HL-60/S4 treated with phorbol 12-myristate 13-acetate at 8.2 ng/mL for 4 days and 3 days (cell line): ENCODE measurements at regions not wholly inside any gene's neighbourhood (a gene's known extent, or its start where the extent isn't known, plus 50 kb on each side); places are given as distances from the start of the nearest gene placed in this dataset.
"Not testable (repeated sequence)": the region's sequence is repeated elsewhere in the genome, so short reads cannot be mapped to it uniquely, and the experiment has no call there.

ENCODE experiments used
- in situ Hi-C: fragments of 300-500 bp; cut with MboI; formaldehyde crosslinking; loops from 2 replicates; pipeline ENCODE4 v1.15.0; 2022; ENCODE audit warnings: low sequenced_read_pairs

DNA sequence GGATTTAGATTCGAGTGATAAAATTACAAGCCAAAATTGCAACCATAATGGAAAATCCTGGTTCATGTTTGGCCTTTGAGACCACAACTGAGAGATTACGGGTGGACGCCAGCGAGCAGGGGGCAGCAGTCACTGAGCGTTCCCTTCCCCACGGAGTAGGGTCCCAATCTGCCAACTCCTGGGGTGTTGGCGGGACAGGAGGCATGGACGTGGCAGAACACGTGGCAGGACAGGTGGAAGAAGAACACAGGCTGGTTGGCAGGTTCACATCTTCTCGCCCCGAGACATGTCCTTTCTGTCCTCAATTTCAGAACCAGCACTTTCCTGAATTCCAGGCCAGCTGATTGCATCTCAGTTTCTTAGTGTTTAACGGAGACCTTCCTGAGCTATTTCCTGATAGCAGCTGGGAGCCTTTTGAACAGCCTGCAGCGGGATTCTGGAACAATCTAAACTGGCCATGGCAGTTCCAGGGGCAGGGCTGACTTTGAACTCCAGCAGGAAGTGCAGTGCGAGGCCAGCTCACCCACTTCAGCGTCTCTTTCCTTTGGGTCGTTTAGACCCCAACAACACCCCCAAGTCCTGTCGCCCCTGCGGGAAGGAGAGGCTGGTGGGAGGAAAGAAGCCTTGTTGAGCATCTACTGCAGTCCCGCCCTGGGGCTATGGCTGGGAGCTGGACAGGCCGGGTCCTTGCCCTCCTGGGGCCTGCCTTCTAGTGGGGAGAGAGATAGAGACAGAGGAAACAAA is 159.1 kb upstream of the FOXF1 start:
- in situ Hi-C loops = no loop called here

DNA sequence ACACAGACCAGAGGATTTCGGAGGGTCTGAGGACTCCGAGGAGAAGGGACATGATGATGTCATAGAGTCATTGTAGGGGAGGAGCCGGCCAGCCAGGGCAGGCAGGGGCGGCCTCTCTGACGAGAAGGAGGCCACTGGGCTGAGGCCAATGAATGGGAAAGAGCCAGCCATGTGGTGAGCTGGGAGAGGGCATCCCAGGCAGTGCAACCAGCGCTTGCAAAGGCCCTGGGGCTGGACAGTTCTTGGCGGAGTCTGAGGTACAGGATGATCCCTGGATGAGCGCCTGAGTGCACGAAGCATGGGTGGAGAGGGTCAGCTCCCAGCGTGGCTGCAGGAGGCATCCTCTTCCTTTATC is 158.6 kb upstream of the FOXF1 start:
- in situ Hi-C loops = not testable (repeated sequence)

DNA sequence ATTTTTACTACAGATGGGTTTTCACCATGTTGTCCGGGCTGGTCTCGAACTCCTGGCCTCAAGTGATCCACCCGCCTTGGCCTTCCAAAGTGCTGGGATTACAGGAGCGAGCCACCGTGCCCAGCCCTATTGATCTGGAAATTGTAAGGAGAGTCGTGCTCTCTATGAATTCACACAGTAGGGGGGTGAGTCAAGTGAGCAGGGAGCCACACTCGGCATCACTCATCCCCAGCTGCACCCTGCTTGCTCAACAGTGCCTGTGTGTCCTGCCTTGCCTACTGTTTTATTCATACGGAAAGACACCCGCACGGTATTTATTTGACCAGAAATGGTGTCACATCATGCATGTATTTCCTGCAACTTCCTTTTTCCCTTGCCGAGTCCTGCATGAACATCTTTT is 157.2 kb upstream of the FOXF1 start:
- in situ Hi-C loops = no loop called here

DNA sequence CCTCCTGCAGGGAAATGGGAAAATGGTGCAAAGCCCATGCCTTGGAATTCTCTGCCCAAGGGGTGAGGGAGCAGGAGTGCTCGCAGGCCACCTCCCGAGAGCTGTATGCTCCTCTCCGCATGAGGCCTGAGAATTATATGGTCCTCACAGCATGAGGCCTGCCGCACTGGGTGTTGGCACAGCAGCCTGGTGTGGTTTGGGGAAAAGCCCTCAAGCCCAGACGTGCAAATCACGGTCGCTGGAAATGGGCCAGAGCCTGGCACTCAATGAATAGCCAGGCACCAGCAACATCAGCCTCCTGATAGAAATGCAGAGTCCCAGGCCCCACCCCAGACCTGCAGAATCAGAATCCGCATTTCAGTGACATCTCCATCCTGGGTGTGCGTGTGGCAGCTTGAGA is 156.4 kb upstream of the FOXF1 start:
- in situ Hi-C loops = no loop called here

DNA sequence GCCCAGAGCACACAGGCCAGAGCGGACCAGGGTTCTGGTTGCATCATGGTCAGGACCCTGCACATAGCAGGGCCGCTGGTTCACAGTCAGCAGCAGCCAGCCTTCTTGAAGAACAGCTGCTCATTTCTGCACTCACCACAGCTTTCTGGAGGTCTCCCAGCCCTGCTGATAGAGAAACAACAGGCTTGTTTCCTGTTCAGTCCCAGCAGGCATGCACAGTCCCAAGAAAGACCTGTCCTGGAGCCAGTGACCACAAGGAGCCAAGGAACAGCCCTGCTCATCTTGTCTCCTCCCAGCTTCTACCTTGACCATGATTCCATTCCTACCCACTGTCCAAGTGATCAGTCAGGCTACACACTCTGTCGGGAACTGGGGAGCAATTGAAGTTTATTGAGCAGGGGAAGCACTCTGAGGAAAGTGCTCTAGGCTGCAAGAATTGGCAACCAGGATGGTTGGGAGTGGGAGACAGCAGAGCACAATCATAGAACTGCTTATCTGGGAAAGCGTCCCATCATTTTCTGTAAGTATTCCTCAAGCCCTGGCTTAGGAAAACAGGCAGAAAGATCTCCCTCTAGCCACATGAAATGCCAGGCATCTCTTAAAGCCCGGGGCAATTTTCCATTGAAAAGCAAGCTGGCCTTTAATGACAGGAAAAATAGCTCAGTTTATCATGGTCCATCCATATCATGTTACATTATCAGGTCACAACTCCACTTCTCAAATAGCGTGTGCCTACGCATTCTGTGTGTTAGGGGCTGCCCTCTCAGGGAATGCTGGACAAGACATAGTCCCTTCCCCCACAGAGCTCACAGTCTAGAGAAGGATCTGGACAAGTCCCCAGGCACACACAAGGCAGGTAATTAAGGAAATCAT is 155.4 kb upstream of the FOXF1 start:
- in situ Hi-C loops = no loop called here

DNA sequence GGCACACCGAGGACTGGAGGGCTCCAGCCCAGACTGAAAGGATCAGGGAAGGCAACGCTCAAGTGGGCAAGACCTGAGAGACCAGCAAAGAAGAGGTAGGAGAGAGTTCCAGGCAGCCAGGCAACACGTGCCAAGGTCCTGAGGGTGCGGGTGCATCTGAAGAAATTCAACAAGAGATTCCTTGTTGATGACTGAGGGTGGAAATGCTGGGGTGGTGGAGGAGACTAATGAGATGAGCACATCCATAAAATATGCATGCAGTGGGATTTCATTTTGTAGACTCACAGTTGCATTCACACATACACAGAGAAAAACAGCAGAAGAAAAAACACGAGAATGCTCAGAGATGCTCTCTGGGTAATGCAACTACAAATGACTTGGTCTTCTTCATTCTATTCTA is 154.8 kb upstream of the FOXF1 start:
- in situ Hi-C loops = no loop called here

DNA sequence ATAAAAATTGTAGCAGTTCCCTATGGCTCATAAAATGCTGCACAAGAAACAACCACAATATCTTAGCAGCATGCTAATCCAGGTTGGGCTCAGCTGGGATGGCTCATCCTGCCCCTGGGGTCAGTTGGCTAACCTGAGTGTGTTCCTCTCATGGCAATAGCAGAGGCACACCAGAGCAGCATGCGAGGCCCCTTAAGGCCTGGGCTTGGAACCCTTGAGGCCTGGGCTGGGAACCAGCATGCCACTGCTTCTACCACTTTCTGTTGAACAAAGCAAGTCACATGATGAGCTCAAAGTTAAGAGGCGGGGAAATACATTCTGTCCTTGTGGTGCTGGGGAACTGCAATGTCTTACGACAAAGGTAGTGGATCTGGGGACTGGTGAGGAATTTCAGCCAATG is 154.4 kb upstream of the FOXF1 start:
- in situ Hi-C loops = no loop called here

DNA sequence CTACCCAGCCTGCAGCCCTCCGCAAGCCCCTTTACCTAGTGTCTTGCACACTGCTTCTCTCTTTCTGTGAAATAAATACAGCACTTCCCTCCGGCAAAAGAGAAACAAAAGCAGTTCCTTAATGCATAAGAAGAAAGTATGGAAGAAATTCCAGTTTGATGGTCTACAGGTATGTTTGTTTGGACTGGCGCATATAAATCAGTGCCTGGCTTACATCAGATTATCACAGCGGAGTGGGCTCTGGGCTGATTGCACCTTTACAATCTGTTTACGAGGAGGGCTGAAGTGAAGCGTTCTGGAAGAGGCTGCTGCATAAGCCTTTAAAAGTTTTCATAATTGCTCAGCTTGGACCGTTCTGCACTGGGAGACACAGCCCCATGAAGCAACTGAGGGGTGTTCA is 153.5 kb upstream of the FOXF1 start:
- in situ Hi-C loops = no loop called here

DNA sequence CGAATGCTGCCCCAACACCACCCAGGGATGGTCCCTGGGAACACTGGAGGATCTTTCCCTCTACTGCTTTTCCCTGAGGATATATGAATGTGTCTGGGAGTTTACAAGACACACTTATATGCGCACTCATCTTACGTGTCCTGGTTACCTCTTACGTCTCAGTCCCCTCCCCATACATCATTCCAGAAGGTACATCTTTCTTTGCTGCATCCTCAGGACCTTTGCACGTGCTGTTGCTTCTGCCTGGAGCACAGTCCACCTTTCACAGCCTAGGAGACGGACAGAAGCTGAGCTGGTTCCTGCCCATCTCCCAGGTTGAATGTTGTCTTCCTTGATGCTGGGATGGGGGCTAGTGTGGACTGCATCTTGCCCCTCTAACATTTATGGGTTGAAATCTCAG is 153.0 kb upstream of the FOXF1 start:
- in situ Hi-C loops = no loop called here

DNA sequence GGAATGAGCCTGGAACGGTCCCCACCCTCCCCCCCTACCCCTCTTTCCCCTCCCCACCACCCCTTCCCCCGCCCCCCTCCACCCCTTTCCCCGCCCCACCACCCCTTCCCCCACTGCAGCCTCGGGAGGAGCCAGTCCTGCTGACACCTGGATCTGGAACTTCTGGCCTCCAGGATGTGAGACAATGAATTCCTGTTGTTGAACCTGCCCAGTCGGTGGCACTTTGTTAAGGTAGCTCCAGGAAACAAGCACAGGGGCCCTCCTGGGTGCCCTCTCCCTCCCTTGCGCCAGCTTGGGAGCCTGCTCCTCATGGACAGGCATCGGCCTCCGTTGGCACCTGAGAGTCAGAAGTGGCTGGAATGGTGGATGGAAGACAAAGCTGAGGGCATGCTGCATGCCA is 152.4 kb upstream of the FOXF1 start:
- in situ Hi-C loops = no loop called here

DNA sequence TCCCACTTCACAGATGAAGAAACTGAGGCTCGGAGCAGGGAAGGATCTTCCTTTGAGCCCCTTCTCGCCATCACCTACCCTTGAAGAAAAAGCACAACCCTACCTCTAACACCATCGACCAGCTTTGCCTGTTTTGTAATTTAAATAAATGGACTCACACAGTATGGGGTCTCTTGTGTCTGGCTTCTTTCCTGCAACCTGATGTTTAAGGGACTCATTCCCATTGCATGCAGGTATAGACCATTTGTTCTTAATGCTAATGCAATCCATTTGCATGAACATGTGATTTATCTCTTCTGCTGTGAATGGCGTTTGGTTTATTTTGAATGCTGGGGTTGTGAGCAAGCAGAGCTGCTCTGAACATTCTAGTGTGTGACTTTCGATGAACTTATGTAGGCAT is 150.8 kb upstream of the FOXF1 start:
- in situ Hi-C loops = no loop called here

DNA sequence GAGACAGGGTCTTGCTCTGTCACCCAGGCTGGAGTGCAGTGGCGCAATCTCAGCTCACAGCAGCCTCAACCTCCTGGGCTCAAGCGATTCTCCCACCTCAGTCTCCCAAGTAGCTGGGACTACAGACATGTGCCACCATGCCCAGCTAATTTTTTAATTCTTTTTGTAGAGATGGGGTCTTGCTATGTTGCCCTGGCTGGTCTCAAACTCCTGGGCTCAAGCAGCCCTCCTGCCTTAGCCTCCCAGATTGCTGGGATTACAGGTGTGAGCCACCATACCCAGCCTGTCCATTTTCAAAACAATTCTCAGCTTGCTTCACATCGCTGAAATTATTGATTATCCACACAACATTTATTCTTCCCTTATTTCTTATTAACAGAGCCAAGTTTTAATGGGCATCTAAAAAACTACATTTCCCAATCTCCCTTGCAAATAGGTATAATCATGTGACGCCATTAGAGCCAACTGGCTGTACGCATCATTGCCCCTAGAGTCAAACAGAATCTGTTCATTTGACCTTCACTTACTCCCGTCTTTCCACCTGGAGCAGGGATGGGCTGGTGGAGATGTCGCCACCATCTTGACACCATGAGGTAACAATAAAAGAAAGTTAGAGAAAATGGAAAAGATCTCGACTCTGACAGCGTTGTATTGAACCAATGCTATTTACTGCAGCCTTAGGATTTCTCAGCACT is 148.0 kb upstream of the FOXF1 start:
- in situ Hi-C loops = no loop called here

DNA sequence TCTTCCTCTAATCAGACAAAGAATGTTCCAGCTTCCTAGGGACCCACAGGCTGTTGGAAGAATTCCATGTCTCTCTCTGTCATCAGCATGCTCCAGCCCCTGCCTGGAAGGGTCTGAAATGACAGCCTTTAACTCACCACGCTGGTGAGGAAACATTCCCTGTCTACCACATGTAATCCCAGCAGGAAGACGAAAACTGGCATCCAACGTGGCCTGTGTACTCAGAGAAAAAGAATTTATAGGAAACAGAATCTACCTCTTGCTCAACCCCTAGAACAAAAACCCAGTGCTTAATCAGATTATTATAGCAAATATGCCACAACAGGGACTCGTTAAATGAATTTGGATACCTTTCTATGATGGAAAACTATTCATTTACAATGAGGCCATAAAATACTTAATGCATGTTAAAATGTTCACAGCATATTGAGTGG is 147.3 kb upstream of the FOXF1 start:
- in situ Hi-C loops = no loop called here

DNA sequence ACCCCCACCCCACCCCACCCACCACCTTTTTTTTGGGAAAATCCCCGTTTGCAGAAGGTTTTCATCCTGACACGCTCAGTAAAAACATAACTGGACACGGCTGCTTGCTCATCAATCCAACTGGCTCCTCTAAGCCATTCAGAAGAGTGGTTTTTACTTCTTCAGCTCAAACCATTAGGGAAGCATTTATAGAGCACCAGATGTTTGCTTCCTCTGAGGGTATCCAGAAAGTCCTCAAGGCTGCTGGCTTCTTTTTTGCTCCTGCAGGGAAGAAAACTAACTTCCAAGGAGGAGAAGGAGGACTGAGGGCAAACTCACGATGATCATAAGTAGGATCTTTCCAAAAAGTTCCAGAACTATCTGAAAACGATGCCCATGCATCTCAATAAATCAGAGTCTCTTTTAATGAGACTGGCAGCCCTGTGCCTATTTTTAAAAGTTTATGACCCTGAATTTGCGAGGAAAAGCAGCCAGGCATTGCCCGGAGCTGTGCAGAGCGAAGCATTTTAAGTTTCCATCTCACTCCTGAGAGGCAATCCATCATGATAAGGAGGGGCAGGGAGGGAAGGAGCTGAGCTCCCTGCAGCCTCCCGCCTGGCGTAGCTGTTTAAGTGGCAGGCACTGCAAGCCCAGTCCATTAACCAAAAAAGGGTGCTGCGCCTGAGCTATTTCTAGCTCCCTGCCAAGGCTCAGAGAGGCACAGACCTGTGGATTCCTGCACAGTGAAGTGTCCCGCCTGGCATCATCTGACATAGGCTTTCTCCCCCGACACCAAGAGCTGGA is 146.3 kb upstream of the FOXF1 start:
- in situ Hi-C loops = no loop called here

DNA sequence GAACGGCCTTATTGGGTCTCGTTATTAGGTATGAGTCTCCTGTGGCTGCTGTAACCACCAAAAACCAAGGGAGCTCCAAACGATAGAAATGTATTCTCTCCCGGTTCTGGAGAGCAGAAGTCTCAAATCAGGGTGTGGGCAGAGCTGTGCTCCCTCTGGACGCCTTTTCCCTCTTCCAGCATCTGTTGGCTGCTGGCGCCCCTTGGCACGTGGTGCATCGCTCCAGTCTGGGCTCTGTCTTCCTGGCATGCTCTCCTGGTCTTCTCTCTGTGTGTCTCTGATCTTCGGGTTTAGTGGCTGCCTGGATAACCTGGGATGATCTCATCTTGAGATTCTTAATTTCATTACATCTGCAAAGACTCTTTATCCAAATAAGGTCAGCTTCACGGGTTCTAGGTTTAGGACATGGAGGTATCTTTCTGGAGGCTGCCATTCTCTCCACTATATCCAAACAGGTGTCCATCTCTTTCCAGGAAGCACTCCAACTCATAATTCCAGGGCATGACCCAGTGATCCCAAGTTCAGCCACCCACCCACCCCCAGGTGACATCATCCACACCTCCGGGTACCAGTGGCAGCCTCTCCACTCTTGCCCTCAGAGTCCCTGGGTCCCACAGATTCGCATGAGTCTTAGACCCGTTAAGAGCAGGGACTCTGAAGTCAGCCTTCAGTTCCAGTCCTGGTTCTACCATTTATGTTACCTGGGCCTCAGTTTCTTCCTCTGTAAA is 145.5 kb upstream of the FOXF1 start:
- in situ Hi-C loops = no loop called here

DNA sequence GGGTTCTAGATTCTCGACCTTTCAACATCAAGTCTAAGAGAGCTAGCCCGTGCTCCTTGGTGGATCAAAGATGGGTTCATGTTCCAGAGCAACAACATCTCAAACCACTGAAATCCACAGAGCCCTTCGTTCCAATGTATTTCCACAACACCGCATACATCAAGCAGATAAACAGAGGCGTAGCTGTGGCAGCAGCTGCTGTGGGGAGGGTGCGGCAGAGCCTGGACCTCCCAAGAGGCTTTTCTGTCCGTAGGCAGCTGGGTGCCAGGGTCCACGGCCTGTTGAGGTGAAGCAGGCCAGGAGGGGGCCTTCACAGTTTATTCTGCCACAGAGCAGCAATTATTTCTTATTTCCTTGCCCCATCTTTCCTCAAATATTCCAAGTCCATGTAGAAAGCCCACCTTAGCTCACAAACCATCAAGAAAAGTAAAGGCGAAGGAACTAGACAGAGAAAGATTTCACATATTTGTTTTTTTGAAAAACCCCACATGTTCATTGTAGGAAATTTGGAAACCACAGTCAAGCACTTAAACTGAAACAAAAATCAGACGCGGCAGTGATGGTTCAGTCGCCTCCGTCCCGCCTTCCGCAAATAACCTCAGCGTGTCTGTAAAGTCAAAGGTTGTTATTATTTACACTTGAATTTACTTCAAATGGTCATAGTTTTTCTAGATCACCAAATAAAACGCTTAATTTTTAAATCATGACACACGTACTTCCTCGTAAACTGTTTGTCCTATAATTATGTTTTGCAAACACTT is 144.6 kb upstream of the FOXF1 start:
- in situ Hi-C loops = no loop called here

DNA sequence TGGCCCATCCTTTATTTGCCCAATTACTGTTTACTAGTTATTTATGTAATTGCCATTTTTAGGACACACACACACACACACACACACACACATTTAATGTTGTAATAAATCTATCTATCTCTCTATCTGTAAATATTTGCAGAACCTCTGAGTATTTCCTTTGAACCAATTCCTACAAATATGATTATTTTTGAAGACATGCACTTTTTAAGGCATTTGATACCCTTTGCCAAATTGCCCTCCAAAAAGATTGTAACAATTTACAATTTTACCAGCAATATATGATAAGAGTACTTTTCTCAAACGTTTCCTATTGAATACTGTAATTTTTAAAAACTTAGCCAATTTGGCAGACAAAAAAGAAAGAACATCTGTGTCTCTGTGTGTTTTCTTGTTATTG is 143.8 kb upstream of the FOXF1 start:
- in situ Hi-C loops = no loop called here

DNA sequence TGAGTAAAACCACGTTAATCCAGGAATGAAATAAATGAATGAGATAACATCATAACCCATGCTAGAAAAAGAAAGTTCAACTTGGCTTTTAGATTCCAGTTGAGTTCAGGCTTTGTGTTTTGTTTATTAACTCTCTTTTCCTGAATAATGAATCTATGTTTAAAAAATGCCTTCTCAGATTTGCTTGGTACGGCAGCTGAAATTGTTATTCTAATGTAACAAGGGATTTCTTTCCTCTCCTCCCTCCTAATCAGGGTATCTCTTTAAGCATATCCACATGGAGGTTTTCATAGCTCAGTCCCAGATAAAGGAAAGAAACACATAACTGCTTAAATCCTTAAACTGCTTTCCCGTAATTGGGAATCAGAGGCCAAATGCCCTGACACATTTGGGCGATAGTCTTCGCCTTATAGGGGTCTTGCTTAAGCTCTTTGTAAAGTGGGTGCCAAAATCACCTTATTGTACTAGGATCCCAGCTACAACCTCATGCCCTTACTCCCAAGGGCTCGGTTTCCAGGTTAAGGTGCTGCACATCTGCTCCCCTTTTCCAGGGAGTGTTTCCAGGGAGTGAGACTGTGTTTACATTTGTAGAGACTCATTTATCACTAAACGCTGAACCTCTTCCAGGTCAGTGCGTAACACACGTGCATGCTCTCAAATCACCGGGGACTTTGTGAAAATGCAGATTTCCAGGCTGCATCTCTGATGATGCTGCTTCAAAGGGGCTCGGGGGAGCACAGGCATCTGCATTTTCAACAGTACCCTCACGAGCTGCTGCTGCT is 142.8 kb upstream of the FOXF1 start:
- in situ Hi-C loops = no loop called here

DNA sequence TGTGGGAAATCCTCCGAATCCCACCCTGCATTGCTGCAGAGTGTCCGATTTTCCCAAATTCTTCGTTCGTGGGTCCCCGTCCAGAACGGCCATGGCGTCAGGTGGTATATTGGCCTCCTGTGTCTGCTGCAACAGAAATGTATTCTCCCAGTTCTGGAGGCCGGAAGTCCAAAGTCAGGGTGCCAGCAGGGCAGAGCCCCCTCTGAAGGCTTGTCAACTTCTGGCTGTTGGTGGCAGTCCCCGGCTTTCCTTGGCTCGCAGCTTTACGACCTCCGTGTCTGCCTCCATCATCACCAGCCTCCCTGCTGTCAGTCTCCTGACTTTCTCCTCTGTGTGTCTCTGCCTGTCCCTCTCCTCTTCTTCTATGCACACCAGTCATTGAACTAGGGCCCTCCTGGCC is 142.1 kb upstream of the FOXF1 start:
- in situ Hi-C loops = no loop called here
